CD14-positive monocyte (primary cell): ENCODE measurements at regions not wholly inside any gene's neighbourhood (a gene's known extent, or its start where the extent isn't known, plus 50 kb on each side); places are given as distances from the start of the nearest gene placed in this dataset.

Experiments used
- DNase-seq, 3 donors: peaks; one replicate each; pipeline ENCODE4 v3.0.0-alpha.2; 2011 to 2022
- H2AFZ ChIP-seq: 2 replicates; pipeline ENCODE4 v1.6.0; 2012; ENCODE audit warnings: mild to moderate bottlenecking, low read depth, low read length, inconsistent platforms; ENCODE audit not compliant: insufficient read depth, poor library complexity, severe bottlenecking
- H3K27ac ChIP-seq, 2 donors: 1 replicate in 1 of 2; 2 replicates in 1 of 2; pipeline ENCODE4 v1.5.1; 2012 to 2013; ENCODE audit warnings: low read length in 2 of 2, control low read depth in 1 of 2, inconsistent platforms in 1 of 2, low read depth in 1 of 2, mild to moderate bottlenecking in 1 of 2
- H3K27me3 ChIP-seq, 2 donors: one replicate each; pipeline versions ENCODE4 v1.6.0 to v1.6.1; 2011 to 2013; ENCODE audit warnings: low read length in 2 of 2; ENCODE audit not compliant: control insufficient read depth in 2 of 2, insufficient read depth in 2 of 2
- H3K36me3 ChIP-seq, 2 donors: replicated peaks in 1 of 2; 1 replicate in 1 of 2; 2 replicates in 1 of 2; pipeline versions ENCODE4 v1.5.1 to v1.6.1; 2012 to 2013; ENCODE audit warnings: low read length in 2 of 2, control low read depth in 1 of 2, inconsistent platforms in 1 of 2, mild to moderate bottlenecking in 1 of 2; ENCODE audit not compliant: insufficient read depth in 2 of 2, control insufficient read depth in 1 of 2
- H3K4me1 ChIP-seq, 2 donors: 1 replicate in 1 of 2; 2 replicates in 1 of 2; pipeline versions ENCODE4 v1.5.1 to v1.6.1; 2012 to 2013; ENCODE audit warnings: low read length in 2 of 2, control low read depth in 1 of 2, inconsistent platforms in 1 of 2, mild to moderate bottlenecking in 1 of 2, moderate library complexity in 1 of 2; ENCODE audit not compliant: insufficient read depth in 2 of 2, control insufficient read depth in 1 of 2
- H3K4me2 ChIP-seq: replicated peaks from 2 replicates; pipeline ENCODE3; 2012; ENCODE audit warnings: low read length, moderate library complexity, mild to moderate bottlenecking; ENCODE audit not compliant: poor library complexity, severe bottlenecking; ENCODE audit errors: extremely low read depth
- H3K4me3 ChIP-seq, 3 experiments: fragments of 200-600 bp in 1 of 3; sonication (generic) in 1 of 3; replicated peaks in 1 of 3; 1 replicate in 2 of 3; 2 replicates in 1 of 3; pipeline ENCODE4 v1.5.1; 2011 to 2013; ENCODE audit warnings: low read length in 3 of 3, mild to moderate bottlenecking in 3 of 3, control low read depth in 2 of 3, low read depth in 2 of 3, inconsistent platforms in 1 of 3, moderate library complexity in 1 of 3
- H3K79me2 ChIP-seq: 2 replicates; pipeline ENCODE4 v1.6.0; 2012; ENCODE audit warnings: mild to moderate bottlenecking, control low read depth, inconsistent platforms, low read length, moderate library complexity; ENCODE audit not compliant: insufficient read depth
- H3K9ac ChIP-seq: 2 replicates; pipeline ENCODE4 v1.6.0; 2017; ENCODE audit warnings: low read length, mild to moderate bottlenecking; ENCODE audit not compliant: insufficient read depth, poor library complexity, severe bottlenecking
- H3K9me3 ChIP-seq, 2 donors: replicated peaks in 1 of 2; 1 replicate in 1 of 2; 2 replicates in 1 of 2; pipeline versions ENCODE4 v1.5.1 to v1.6.1; 2012 to 2013; ENCODE audit warnings: low read length in 2 of 2, control low read depth in 1 of 2; ENCODE audit not compliant: control insufficient read depth in 1 of 2, insufficient read depth in 1 of 2
- H4K20me1 ChIP-seq: 2 replicates; pipeline ENCODE4 v1.6.0; 2012; ENCODE audit warnings: mild to moderate bottlenecking, low read length, control low read depth, moderate library complexity; ENCODE audit not compliant: insufficient read depth
- H3K27ac Mint-ChIP-seq, 7 donors: one replicate each; pipeline ENCODE4 v1.8.0; 2020; ENCODE audit warnings: mild to moderate bottlenecking in 7 of 7, mixed read lengths in 7 of 7, moderate library complexity in 6 of 7, inconsistent platforms in 2 of 7
- H3K27me3 Mint-ChIP-seq, 3 donors: one replicate each; pipeline ENCODE4 v1.8.0; 2021 to 2022; ENCODE audit warnings: low read depth in 3 of 3, mild to moderate bottlenecking in 3 of 3, mixed read lengths in 3 of 3, moderate library complexity in 3 of 3, inconsistent platforms in 1 of 3
- H3K36me3 Mint-ChIP-seq, 2 donors: one replicate each; pipeline ENCODE4 v1.8.0; 2020; ENCODE audit warnings: mixed read lengths in 2 of 2, inconsistent platforms in 1 of 2, mild to moderate bottlenecking in 1 of 2
- H3K4me1 Mint-ChIP-seq: one replicate; pipeline ENCODE4 v1.8.0; 2020; ENCODE audit warnings: mild to moderate bottlenecking, mixed read lengths
- H3K4me3 Mint-ChIP-seq, 2 donors: one replicate each; pipeline ENCODE4 v1.8.0; 2020; ENCODE audit warnings: mild to moderate bottlenecking in 2 of 2, mixed read lengths in 2 of 2, moderate library complexity in 1 of 2
- H3K9me3 Mint-ChIP-seq, 7 donors: one replicate each; pipeline ENCODE4 v1.8.0; 2020 to 2022; ENCODE audit warnings: mixed read lengths in 7 of 7, mild to moderate bottlenecking in 6 of 7, moderate library complexity in 6 of 7, inconsistent platforms in 2 of 7
- whole genome bisulfite sequencing: methylation state at CpG from one replicate; pipeline ENCODE4 v1.1.5; 2013; ENCODE audit warnings: missing lambda C conversion rate; ENCODE audit not compliant: insufficient coverage; 5-methylcytosine and 5-hydroxymethylcytosine counted together
- intact Hi-C, 2 donors: fragments of 100-400 bp; cut with micrococcal nuclease; formaldehyde crosslinking; loops; one replicate each; pipeline versions ENCODE4 v1.15.0 to v1.15.1; 2023
- TF ChIP-seq, protein P1 (sequence below): fragments of 200-600 bp; IDR thresholded peaks from one replicate; pipeline ENCODE4 v1.8.0; 2022; ENCODE audit warnings: antibody characterized with exemption, mild to moderate bottlenecking

DNA sequence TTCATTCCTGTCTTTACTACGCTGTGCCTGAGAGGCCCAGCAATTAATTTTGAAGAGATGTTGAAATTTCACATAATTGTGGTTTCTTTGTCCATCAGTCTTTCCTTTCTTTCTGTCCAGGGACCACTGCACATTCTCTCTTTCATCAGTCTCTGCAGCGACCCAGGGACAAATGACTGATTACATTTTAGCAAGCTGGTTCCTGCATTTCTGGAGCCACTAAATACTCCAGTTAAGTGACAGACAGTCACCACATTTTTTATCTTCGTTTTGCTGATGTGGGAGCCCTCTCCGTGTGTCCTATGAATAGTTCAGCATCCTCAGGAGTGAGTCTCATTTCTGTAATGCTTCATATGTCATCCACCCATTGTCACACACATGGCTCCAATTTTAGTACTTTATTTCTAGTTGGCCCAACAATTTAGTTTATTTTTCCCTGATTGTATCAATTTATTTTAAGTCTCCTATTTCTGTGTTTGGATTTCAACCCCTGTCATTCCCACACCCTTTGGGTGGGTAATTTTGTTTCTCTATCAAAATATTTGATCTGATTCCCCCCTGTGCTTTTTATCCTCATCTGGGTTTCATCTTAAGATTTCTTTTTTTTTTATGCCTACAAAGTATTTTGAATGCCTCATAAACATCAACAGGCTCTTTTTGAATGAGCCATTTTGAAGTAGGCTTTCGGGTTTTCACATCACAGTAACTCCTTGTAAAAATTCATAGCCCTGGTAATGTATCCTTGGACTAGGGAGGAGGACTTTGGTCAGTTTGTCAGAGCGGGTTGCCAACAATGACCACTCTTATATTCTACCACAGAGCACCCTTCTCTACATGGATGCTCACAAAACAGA lies 1196.5 kb downstream of the GALC start:
- intact Hi-C loops: no loop called here
- peaks cover 13 to 20% of the 10 kb centered on the region in 2 donors for H3K4me1 ChIP-seq
- WGBS: 56% methylated on average over 3 of the region's 6 CpGs
- no peak overlapping the region for H2AFZ ChIP-seq
- TF ChIP-seq, protein P1, sequence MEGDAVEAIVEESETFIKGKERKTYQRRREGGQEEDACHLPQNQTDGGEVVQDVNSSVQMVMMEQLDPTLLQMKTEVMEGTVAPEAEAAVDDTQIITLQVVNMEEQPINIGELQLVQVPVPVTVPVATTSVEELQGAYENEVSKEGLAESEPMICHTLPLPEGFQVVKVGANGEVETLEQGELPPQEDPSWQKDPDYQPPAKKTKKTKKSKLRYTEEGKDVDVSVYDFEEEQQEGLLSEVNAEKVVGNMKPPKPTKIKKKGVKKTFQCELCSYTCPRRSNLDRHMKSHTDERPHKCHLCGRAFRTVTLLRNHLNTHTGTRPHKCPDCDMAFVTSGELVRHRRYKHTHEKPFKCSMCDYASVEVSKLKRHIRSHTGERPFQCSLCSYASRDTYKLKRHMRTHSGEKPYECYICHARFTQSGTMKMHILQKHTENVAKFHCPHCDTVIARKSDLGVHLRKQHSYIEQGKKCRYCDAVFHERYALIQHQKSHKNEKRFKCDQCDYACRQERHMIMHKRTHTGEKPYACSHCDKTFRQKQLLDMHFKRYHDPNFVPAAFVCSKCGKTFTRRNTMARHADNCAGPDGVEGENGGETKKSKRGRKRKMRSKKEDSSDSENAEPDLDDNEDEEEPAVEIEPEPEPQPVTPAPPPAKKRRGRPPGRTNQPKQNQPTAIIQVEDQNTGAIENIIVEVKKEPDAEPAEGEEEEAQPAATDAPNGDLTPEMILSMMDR: no peak
- H3K4me2 ChIP-seq: no peak overlapping the region
- H3K9me3 ChIP-seq: no peaks in the 10 kb centered on the region
- H3K36me3 Mint-ChIP-seq: no peaks in the 10 kb centered on the region
- no peak overlapping the region for H3K27ac Mint-ChIP-seq
- H3K27ac ChIP-seq: no peak overlapping the region
- H3K27me3 ChIP-seq: no peaks in the 10 kb centered on the region
- peaks cover 0 to 6% (median 0%) of the 10 kb centered on the region in 7 donors for H3K9me3 Mint-ChIP-seq
- no peak overlapping the region for H3K9ac ChIP-seq
- no peaks in the 10 kb centered on the region for H4K20me1 ChIP-seq
- no peak for DNase-seq
- H3K27me3 Mint-ChIP-seq: no peaks in the 10 kb centered on the region
- no peaks in the 10 kb centered on the region for H3K36me3 ChIP-seq
- H3K4me3 Mint-ChIP-seq: no peak overlapping the region
- peaks cover 25% of the 10 kb centered on the region for H3K4me1 Mint-ChIP-seq
- no peaks in the 10 kb centered on the region for H3K79me2 ChIP-seq
- H3K4me3 ChIP-seq: no peak overlapping the region

DNA sequence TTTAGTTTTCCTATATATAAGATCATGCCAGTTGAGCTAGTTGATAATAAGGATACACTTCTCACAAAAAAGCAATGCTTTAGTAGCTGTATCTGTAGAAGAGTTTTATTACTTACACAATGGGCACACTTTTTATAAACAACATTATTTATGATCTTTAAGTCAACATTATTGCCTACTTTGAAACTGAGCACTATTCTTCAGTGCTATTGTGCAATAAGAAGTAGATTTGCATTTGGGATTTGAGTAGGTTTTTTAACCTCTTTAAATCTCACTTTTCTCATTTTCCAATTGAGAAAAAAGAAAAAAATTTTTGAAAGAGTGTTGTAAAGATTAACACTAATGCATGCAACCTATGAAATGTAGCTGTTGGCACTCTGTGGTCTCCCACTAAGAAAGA lies 1198.3 kb downstream of the GALC start:
- Mint-ChIP-seq H3K27ac (no peak overlapping the region), H3K36me3 (no peaks in the 10 kb centered on the region), H3K4me3 (no peak overlapping the region), H3K9me3 (peaks cover 0 to 10% (median 0%) of the 10 kb centered on the region in 7 donors), H3K4me1 (peaks cover 20% of the 10 kb centered on the region), H3K27me3 (no peaks in the 10 kb centered on the region)
- Histone ChIP-seq H2AFZ (no peak overlapping the region), H3K27me3 (no peaks in the 10 kb centered on the region), H3K4me2 (no peak overlapping the region), H3K4me1 (peaks cover 13 to 18% of the 10 kb centered on the region in 2 donors), H3K79me2 (no peaks in the 10 kb centered on the region), H3K9me3 (no peaks in the 10 kb centered on the region), H4K20me1 (no peaks in the 10 kb centered on the region), H3K27ac (no peak overlapping the region), H3K9ac (no peak overlapping the region), H3K36me3 (no peaks in the 10 kb centered on the region), H3K4me3 (no peak overlapping the region)
- no peak for DNase-seq
- TF ChIP-seq, protein P1: no peak
- intact Hi-C loops: no loop called here
